Prostate gland (tissue), 2 donors: ENCODE measurements at regions not wholly inside any gene's neighbourhood (a gene's known extent, or its start where the extent isn't known, plus 50 kb on each side); places are given as distances from the start of the nearest gene placed in this dataset.

ENCODE experiments used
- CTCF ChIP-seq, 4 experiments: fragments of 200-600 bp in 2 of 4; fragments of 450-650 bp in 2 of 4; sonication (generic) in 2 of 4; IDR thresholded peaks; 1 replicate in 3 of 4; 2 replicates in 1 of 4; pipeline ENCODE4 v1.5.1; 2016 to 2019; ENCODE audit warnings: antibody characterized with exemption in 4 of 4, mild to moderate bottlenecking in 2 of 4, moderate library complexity in 2 of 4
- POLR2A ChIP-seq: fragments of 450-650 bp; IDR thresholded peaks from one replicate; pipeline ENCODE4 v1.6.1; 2016; ENCODE audit warnings: antibody characterized with exemption, mild to moderate bottlenecking
- POLR2AphosphoS5 ChIP-seq: sonication (generic); formaldehyde crosslinking; IDR thresholded peaks from one replicate; pipeline ENCODE4 v1.6.1; 2017; ENCODE audit warnings: antibody characterized with exemption

- TF ChIP-seq CTCF (IDR thresholded peaks at IDR 0.05) (no peak), POLR2AphosphoS5 (no peak), POLR2A (no peak)
Observed at GRCh38 chr4:18684932-18685331, 663.4 kb upstream of the LCORL start.
